GM23338 (cell line): ENCODE measurements at regions not wholly inside any gene's neighbourhood (a gene's known extent, or its start where the extent isn't known, plus 50 kb on each side); places are given as distances from the start of the nearest gene placed in this dataset.

ENCODE experiments used
- ATAC-seq: fragments of 200-7000 bp; cut with Tn5 transposase; 3 replicates; pipeline ENCODE4 v1.9.1; 2020
- DNase-seq: peaks from one replicate; pipeline ENCODE4 v3.0.0-alpha.2; 2015; ENCODE audit warnings: low spot score
- H2AFZ ChIP-seq: fragments of 200-600 bp; sonication (generic); 2 replicates; pipeline ENCODE4 v1.8.0; 2016; ENCODE audit warnings: antibody characterized with exemption, mild to moderate bottlenecking, moderate library complexity
- H3F3A ChIP-seq: fragments of 200-600 bp; sonication (generic); replicated peaks from 2 replicates; pipeline ENCODE4 v1.8.0; 2017; ENCODE audit warnings: antibody characterized with exemption, mixed run types, low read depth
- H3K27ac ChIP-seq: fragments of 200-600 bp; sonication (generic); 2 replicates; pipeline ENCODE4 v1.6.1; 2016; ENCODE audit warnings: low read depth
- H3K27me3 ChIP-seq: fragments of 200-600 bp; sonication (generic); 2 replicates; pipeline ENCODE4 v1.8.0; 2016; ENCODE audit warnings: mild to moderate bottlenecking, mixed run types, moderate library complexity; ENCODE audit not compliant: insufficient read depth
- H3K36me3 ChIP-seq: fragments of 200-600 bp; sonication (generic); 2 replicates; pipeline ENCODE4 v1.8.0; 2016; ENCODE audit warnings: mild to moderate bottlenecking; ENCODE audit not compliant: insufficient read depth
- H3K4me1 ChIP-seq: fragments of 200-600 bp; sonication (generic); 2 replicates; pipeline ENCODE4 v1.8.0; 2016; ENCODE audit warnings: mild to moderate bottlenecking, moderate library complexity; ENCODE audit not compliant: insufficient read depth
- H3K4me2 ChIP-seq: fragments of 200-600 bp; sonication (generic); 2 replicates; pipeline ENCODE4 v1.7.1; 2017; ENCODE audit warnings: mixed run types
- H3K4me3 ChIP-seq: fragments of 200-600 bp; sonication (generic); 2 replicates; pipeline ENCODE4 v1.6.1; 2016; ENCODE audit warnings: mixed run types
- H3K79me2 ChIP-seq: fragments of 200-600 bp; sonication (generic); replicated peaks from 2 replicates; pipeline ENCODE4 v1.8.0; 2017; ENCODE audit warnings: mild to moderate bottlenecking; ENCODE audit not compliant: insufficient read depth
- H3K9me2 ChIP-seq: fragments of 200-600 bp; sonication (generic); 2 replicates; pipeline ENCODE4 v1.8.0; 2017; ENCODE audit not compliant: insufficient read depth
- H4K20me1 ChIP-seq: fragments of 200-600 bp; sonication (generic); replicated peaks from 2 replicates; pipeline ENCODE4 v1.8.0; 2017; ENCODE audit warnings: mild to moderate bottlenecking; ENCODE audit not compliant: insufficient read depth
- H3K27ac Mint-ChIP-seq: 2 replicates; pipeline ENCODE4 v1.8.0; 2020; ENCODE audit warnings: inconsistent platforms, mild to moderate bottlenecking, moderate library complexity, mixed read lengths
- H3K27me3 Mint-ChIP-seq: 3 replicates; pipeline ENCODE4 v1.8.0; 2022; ENCODE audit warnings: low read depth, mild to moderate bottlenecking, moderate library complexity, mixed read lengths, inconsistent platforms; ENCODE audit not compliant: insufficient read depth, poor library complexity
- H3K36me3 Mint-ChIP-seq: 3 replicates; pipeline ENCODE4 v1.8.0; 2021; ENCODE audit warnings: low read depth, mild to moderate bottlenecking, inconsistent platforms, moderate library complexity, mixed read lengths
- H3K4me1 Mint-ChIP-seq: 3 replicates; pipeline ENCODE4 v1.8.0; 2020; ENCODE audit warnings: mild to moderate bottlenecking, inconsistent platforms, mixed read lengths
- H3K4me3 Mint-ChIP-seq: 3 replicates; pipeline ENCODE4 v1.8.0; 2021; ENCODE audit warnings: moderate library complexity, mild to moderate bottlenecking, inconsistent platforms, mixed read lengths
- H3K9me3 Mint-ChIP-seq: 3 replicates; pipeline ENCODE4 v1.8.0; 2020; ENCODE audit warnings: moderate library complexity, mild to moderate bottlenecking, inconsistent platforms, mixed read lengths
- CREB1 ChIP-seq: fragments of 250-450 bp; sonication (Bioruptor Pico); IDR thresholded peaks from 2 replicates; pipeline ENCODE4 v1.5.0; 2020; ENCODE audit warnings: low read depth, mild to moderate bottlenecking, moderate library complexity
- CTCF ChIP-seq, 2 experiments: fragments of 200-600 bp in 1 of 2; sonication (generic) in 1 of 2; conservative IDR thresholded peaks; 2 replicates each; pipeline versions ENCODE4 v1.5.1 to v1.6.1; 2016 to 2017; ENCODE audit warnings: antibody characterized with exemption in 2 of 2, low read depth in 2 of 2, mild to moderate bottlenecking in 2 of 2, moderate library complexity in 1 of 2
- JUNB ChIP-seq: IDR thresholded peaks from one replicate; pipeline ENCODE4 v1.6.1; 2016; ENCODE audit warnings: antibody characterized with exemption; ENCODE audit not compliant: unreplicated experiment
- NANOG ChIP-seq: IDR thresholded peaks from 2 replicates; pipeline ENCODE4 v1.6.1; 2016; ENCODE audit warnings: antibody characterized with exemption, borderline replicate concordance
- POLR2AphosphoS5 ChIP-seq: IDR thresholded peaks from 2 replicates; pipeline ENCODE4 v1.6.1; 2016; ENCODE audit warnings: antibody characterized with exemption, low read depth
- ZNF331 ChIP-seq: fragments of 250-450 bp; sonication (Bioruptor Pico); IDR thresholded peaks from 2 replicates; pipeline ENCODE4 v1.5.0; 2020; ENCODE audit warnings: low read depth, mild to moderate bottlenecking, moderate library complexity
- ZNF462 ChIP-seq: fragments of 250-450 bp; sonication (Bioruptor Pico); IDR thresholded peaks from 2 replicates; pipeline ENCODE4 v1.5.0; 2020; ENCODE audit warnings: mild to moderate bottlenecking, moderate library complexity
- TF ChIP-seq, protein P1 (sequence below): IDR thresholded peaks from 2 replicates; pipeline ENCODE4 v1.6.1; 2016; ENCODE audit warnings: antibody characterized with exemption

DNA sequence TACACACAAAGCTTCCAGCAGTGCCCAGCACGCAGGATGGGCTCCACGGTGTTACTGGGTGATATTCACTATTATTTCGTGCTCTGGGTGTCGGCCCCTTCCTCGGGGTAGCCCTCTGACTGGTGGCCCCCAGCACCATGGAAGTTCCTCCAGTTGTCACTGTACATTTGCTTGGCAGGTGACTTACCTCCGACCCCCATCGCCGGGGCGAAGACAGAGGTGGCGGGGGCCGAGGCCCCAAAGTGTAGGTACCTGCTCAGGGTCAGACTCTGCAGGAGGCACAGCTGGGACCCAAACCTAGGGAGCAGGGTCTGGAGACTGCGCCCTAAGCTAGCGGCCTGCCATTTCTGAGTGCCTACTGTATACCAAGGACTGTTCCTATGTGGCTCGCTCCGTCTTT, 98.9 kb downstream of the RFLNA start:
- peaks cover 13% of the 10 kb centered on the region; the same call in 2 of the 3 replicates for H3K4me1 Mint-ChIP-seq
- no peaks in the 10 kb centered on the region for H3K4me1 ChIP-seq
- H3K9me2 ChIP-seq = no peaks in the 10 kb centered on the region
- H3K4me3 Mint-ChIP-seq = no peak overlapping the region
- H3K27ac Mint-ChIP-seq = no peak overlapping the region
- H3K27ac ChIP-seq = no peak overlapping the region
- no peaks in the 10 kb centered on the region for H3K79me2 ChIP-seq
- no peaks in the 10 kb centered on the region; the same call in 1 of the 2 replicates for H3K36me3 ChIP-seq
- peaks cover 6% of the 10 kb centered on the region; the same call in 1 of the 2 replicates for H4K20me1 ChIP-seq
- no peak for TF ChIP-seq CTCF (conservative IDR thresholded peaks at IDR 0.05; ENCODE audit: low read depth in 2 of 2)
- TF ChIP-seq CREB1 (CRISPR knock-in tag) = no peak
- TF ChIP-seq JUNB = no peak
- TF ChIP-seq, protein P1, sequence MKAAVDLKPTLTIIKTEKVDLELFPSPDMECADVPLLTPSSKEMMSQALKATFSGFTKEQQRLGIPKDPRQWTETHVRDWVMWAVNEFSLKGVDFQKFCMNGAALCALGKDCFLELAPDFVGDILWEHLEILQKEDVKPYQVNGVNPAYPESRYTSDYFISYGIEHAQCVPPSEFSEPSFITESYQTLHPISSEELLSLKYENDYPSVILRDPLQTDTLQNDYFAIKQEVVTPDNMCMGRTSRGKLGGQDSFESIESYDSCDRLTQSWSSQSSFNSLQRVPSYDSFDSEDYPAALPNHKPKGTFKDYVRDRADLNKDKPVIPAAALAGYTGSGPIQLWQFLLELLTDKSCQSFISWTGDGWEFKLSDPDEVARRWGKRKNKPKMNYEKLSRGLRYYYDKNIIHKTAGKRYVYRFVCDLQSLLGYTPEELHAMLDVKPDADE = no peak
- TF ChIP-seq ZNF331 (CRISPR knock-in tag) = no peak
- no peak for TF ChIP-seq ZNF462 (CRISPR knock-in tag)
- TF ChIP-seq NANOG = no peak
- no peak for TF ChIP-seq POLR2AphosphoS5
- H3K36me3 Mint-ChIP-seq = peaks cover 26% of the 10 kb centered on the region
- no peak overlapping the region for H2AFZ ChIP-seq
- H3K4me3 ChIP-seq = no peak overlapping the region
- no peak for DNase-seq
- H3F3A ChIP-seq = no peaks in the 10 kb centered on the region
- peaks cover 9% of the 10 kb centered on the region for H3K27me3 Mint-ChIP-seq
- no peaks in the 10 kb centered on the region for H3K27me3 ChIP-seq
- no peak overlapping the region for H3K4me2 ChIP-seq
- ATAC-seq = no peak
- peaks cover 2% of the 10 kb centered on the region; the same call in 2 of the 3 replicates for H3K9me3 Mint-ChIP-seq
